ENCODE measurements at regions not wholly inside any gene's neighbourhood (a gene's known extent, or its start where the extent isn't known, plus 50 kb on each side); places are given as distances from the start of the nearest gene placed in this dataset.

DNA sequence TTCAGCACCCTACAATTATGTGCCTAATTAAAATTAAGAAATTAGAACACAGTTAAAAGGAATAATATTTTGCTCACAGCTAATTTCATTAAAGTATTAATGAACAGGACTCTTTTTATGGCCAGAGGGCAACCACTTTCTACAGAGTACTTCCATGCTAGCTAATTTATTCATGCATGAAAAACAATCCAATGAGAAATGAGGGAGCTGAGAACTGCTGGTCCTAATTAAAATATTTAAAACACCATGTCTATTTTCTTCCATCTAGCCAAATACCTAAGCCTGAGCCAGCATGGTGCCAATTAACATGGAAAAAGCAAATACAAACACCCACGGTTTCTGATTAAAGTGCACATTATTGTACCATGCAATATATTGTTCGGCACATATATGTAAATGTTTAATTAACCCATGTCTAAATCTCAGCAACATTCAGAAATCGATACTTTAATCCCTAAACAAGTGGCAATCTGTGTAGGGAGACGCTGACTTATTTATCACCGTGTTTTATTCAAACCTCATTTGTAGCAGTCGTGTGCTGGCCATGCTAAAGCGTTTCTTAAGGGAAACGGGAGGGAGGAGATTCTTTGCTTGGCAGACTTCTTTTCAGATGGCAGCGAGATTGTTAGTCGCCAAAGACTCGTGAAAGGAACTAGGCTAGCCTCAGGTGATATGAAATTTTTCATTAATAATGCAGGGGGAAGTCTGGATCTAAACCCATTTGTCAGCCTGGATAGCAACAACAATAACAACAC, 193.5 kb downstream of the ANXA2 start:
- no peak overlapping the region for H3K27ac ChIP-seq (ENCODE audit: insufficient read length, low read depth, low read length)
- H2AK5ac ChIP-seq (ENCODE audit: insufficient read length, low read length) = no peak overlapping the region
- H3K4me1 Mint-ChIP-seq = peaks cover 18 to 19% of the 10 kb centered on the region in 2 experiments
- DNase-seq = no peak
- no peaks in the 10 kb centered on the region for H3K27me3 ChIP-seq (ENCODE audit: insufficient read depth, low read length)
- H3K4ac ChIP-seq (ENCODE audit: low read depth, low read length) = no peak overlapping the region
- no peak overlapping the region for H3K14ac ChIP-seq (ENCODE audit: insufficient read depth, low read length)
- no peak overlapping the region for H2AFZ ChIP-seq (ENCODE audit: low read length)
- H4K5ac ChIP-seq (ENCODE audit: insufficient read length, low read depth, low read length) = no peak overlapping the region
- H3K27ac Mint-ChIP-seq = no peak overlapping the region
- no peak overlapping the region for H3K18ac ChIP-seq (ENCODE audit: insufficient read length, low read depth, low read length)
- H3K4me3 Mint-ChIP-seq = no peak overlapping the region
- no peak overlapping the region for H2BK120ac ChIP-seq (ENCODE audit: low read depth, low read length, poor library complexity, severe bottlenecking)
- no peak overlapping the region for H4K91ac ChIP-seq (ENCODE audit: insufficient read length, low read depth, low read length)
- H3K9ac ChIP-seq (ENCODE audit: extremely low read depth, insufficient read length, low read length) = no peak overlapping the region
- H3T11ph ChIP-seq (ENCODE audit: low read length) = no peak overlapping the region
- peaks cover 0 to 1% (median 0%) of the 10 kb centered on the region in 3 experiments; a peak in 1 of 7 replicates for H3K36me3 Mint-ChIP-seq (ENCODE audit: insufficient read depth in 1 of 3, low read depth in 3 of 3)
- TF ChIP-seq, protein P1, sequence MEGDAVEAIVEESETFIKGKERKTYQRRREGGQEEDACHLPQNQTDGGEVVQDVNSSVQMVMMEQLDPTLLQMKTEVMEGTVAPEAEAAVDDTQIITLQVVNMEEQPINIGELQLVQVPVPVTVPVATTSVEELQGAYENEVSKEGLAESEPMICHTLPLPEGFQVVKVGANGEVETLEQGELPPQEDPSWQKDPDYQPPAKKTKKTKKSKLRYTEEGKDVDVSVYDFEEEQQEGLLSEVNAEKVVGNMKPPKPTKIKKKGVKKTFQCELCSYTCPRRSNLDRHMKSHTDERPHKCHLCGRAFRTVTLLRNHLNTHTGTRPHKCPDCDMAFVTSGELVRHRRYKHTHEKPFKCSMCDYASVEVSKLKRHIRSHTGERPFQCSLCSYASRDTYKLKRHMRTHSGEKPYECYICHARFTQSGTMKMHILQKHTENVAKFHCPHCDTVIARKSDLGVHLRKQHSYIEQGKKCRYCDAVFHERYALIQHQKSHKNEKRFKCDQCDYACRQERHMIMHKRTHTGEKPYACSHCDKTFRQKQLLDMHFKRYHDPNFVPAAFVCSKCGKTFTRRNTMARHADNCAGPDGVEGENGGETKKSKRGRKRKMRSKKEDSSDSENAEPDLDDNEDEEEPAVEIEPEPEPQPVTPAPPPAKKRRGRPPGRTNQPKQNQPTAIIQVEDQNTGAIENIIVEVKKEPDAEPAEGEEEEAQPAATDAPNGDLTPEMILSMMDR (conservative IDR thresholded peaks at IDR 0.05) = no peak
- no peaks in the 10 kb centered on the region for H3K79me2 ChIP-seq (ENCODE audit: insufficient read depth, low read length)
- no peaks in the 10 kb centered on the region for H3K9me3 Mint-ChIP-seq
- no peak overlapping the region for H2BK5ac ChIP-seq (ENCODE audit: insufficient read length, low read length)
- no peak overlapping the region for H3K4me2 ChIP-seq (ENCODE audit: insufficient read depth, insufficient read length, low read length)
- no peak overlapping the region for H3K23ac ChIP-seq (ENCODE audit: insufficient read length, low read depth, low read length)
- H3K79me1 ChIP-seq (ENCODE audit: insufficient read depth, low read depth, low read length, poor library complexity, severe bottlenecking) = no peaks in the 10 kb centered on the region
- no peaks in the 10 kb centered on the region for H4K20me1 ChIP-seq (ENCODE audit: control insufficient read depth, insufficient read depth, insufficient read length)
- peaks cover 6% of the 10 kb centered on the region; the same call in 1 of the 2 replicates for H3K4me1 ChIP-seq (ENCODE audit: insufficient read depth, low read length)
- no CpG with 5 or more reads among the region's 11 CpGs for WGBS (ENCODE audit: extremely low coverage, insufficient read length, low lambda C conversion rate)
- no peaks in the 10 kb centered on the region for H3K23me2 ChIP-seq (ENCODE audit: insufficient read length, low read depth, low read length, poor library complexity, severe bottlenecking)
- H2BK20ac ChIP-seq (ENCODE audit: low read depth, low read length, poor library complexity, severe bottlenecking) = no peak overlapping the region
- H2BK12ac ChIP-seq (ENCODE audit: insufficient read length, low read depth, low read length) = no peak overlapping the region
- no peaks in the 10 kb centered on the region for H3K9me3 ChIP-seq (ENCODE audit: control insufficient read depth, low read depth, low read length)
- H3K27me3 Mint-ChIP-seq (ENCODE audit: low read depth) = peaks cover 3% of the 10 kb centered on the region
- H4K8ac ChIP-seq (replicated peaks; ENCODE audit: insufficient read length, low read depth, low read length) = no peak overlapping the region
- no peak overlapping the region for H2BK15ac ChIP-seq (ENCODE audit: low read depth, low read length)
- H3K56ac ChIP-seq (ENCODE audit: insufficient read length, low read depth, low read length) = no peak overlapping the region

All from H9 (cell line).